Adrenal gland (tissue), 5 donors: ENCODE measurements at regions not wholly inside any gene's neighbourhood (a gene's known extent, or its start where the extent isn't known, plus 50 kb on each side); places are given as distances from the start of the nearest gene placed in this dataset.

Experiments used
- POLR2A ChIP-seq, 2 donors: fragments of 450-650 bp; IDR thresholded peaks; one replicate each; pipeline ENCODE4 v1.6.1; 2017; ENCODE audit warnings: antibody characterized with exemption in 2 of 2, mild to moderate bottlenecking in 2 of 2, moderate library complexity in 1 of 2
- TF ChIP-seq, protein P1 (sequence below), 6 experiments: fragments of 450-650 bp in 4 of 6; fragments of 200-600 bp in 2 of 6; sonication (generic) in 1 of 6; IDR thresholded peaks; 1 replicate in 5 of 6; 2 replicates in 1 of 6; pipeline versions ENCODE4 v1.5.1 to v1.8.0; 2016 to 2021; ENCODE audit warnings: antibody characterized with exemption in 6 of 6, mild to moderate bottlenecking in 2 of 6, moderate library complexity in 1 of 6
- donor health status: DM: no; HTN: no; CAD: no.

DNA sequence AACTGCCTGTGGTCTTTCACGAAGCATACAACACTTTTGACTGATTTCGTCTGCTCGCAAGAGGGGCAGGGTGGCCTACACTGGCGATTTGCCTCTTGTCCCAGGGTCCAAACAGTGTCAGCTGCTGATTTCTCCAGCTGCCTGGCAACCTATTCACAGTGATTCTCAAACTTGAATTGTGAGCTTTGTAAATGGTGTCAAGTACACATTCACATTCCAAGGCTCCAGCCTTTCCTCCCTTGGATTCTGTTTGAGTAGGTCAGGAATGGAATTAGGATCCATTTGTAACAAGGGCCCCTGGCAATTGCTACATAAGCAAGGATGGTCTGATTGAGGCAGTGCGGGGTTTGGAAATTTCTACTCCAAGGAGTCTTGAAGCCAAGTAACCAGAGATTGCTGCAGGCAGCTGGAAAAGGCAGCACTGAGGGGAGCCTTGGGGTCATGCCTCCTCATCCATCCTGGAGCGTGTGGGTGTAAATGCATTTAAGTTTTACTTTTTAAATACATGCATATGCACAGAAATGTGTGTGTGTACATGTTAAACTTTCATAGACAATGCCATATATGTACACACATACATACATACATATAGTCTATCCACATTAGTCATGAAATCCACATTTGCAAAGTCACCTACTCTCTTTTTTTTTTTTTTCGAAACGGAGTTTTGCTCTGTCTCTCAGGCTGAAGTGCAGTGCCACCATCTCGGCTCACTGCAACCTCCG lies 86.8 kb upstream of the UXS1 start:
- TF ChIP-seq, protein P1, sequence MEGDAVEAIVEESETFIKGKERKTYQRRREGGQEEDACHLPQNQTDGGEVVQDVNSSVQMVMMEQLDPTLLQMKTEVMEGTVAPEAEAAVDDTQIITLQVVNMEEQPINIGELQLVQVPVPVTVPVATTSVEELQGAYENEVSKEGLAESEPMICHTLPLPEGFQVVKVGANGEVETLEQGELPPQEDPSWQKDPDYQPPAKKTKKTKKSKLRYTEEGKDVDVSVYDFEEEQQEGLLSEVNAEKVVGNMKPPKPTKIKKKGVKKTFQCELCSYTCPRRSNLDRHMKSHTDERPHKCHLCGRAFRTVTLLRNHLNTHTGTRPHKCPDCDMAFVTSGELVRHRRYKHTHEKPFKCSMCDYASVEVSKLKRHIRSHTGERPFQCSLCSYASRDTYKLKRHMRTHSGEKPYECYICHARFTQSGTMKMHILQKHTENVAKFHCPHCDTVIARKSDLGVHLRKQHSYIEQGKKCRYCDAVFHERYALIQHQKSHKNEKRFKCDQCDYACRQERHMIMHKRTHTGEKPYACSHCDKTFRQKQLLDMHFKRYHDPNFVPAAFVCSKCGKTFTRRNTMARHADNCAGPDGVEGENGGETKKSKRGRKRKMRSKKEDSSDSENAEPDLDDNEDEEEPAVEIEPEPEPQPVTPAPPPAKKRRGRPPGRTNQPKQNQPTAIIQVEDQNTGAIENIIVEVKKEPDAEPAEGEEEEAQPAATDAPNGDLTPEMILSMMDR (IDR thresholded peaks at IDR 0.05), result no peak
- no peak for TF ChIP-seq POLR2A (IDR thresholded peaks at IDR 0.05)
